LNCaP clone FGC (cell line): ENCODE measurements at regions not wholly inside any gene's neighbourhood (a gene's known extent, or its start where the extent isn't known, plus 50 kb on each side); places are given as distances from the start of the nearest gene placed in this dataset.

Experiments
- DNase-seq: peaks from one replicate; pipeline ENCODE4 v3.0.0-alpha.2; 2011; ENCODE audit warnings: low read depth
- H3K4me3 ChIP-seq: 2 replicates; pipeline ENCODE4 v1.5.1; 2011; ENCODE audit warnings: mild to moderate bottlenecking, low read depth, low read length, control low read depth
- TF ChIP-seq, protein P1 (sequence below): IDR thresholded peaks from 2 replicates; pipeline ENCODE4 v1.5.1; 2012; ENCODE audit warnings: mild to moderate bottlenecking; ENCODE audit not compliant: control insufficient read depth, insufficient read depth; ENCODE audit errors: extremely low read depth

GRCh38 chr11:127119356-127119755 lies 118.8 kb upstream of the KIRREL3 start:
- DNase-seq = no peak
- TF ChIP-seq, protein P1, sequence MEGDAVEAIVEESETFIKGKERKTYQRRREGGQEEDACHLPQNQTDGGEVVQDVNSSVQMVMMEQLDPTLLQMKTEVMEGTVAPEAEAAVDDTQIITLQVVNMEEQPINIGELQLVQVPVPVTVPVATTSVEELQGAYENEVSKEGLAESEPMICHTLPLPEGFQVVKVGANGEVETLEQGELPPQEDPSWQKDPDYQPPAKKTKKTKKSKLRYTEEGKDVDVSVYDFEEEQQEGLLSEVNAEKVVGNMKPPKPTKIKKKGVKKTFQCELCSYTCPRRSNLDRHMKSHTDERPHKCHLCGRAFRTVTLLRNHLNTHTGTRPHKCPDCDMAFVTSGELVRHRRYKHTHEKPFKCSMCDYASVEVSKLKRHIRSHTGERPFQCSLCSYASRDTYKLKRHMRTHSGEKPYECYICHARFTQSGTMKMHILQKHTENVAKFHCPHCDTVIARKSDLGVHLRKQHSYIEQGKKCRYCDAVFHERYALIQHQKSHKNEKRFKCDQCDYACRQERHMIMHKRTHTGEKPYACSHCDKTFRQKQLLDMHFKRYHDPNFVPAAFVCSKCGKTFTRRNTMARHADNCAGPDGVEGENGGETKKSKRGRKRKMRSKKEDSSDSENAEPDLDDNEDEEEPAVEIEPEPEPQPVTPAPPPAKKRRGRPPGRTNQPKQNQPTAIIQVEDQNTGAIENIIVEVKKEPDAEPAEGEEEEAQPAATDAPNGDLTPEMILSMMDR = no peak

GRCh38 chr11:127118811-127119210 lies 118.2 kb upstream of the KIRREL3 start:
- TF ChIP-seq, protein P1 = no peak
- DNase-seq = no peak
- no peak overlapping the region for H3K4me3 ChIP-seq

More at GRCh38 chr11:127119356-127119755, 118.8 kb upstream of the KIRREL3 start:
- no peak overlapping the region for H3K4me3 ChIP-seq

- TF ChIP-seq, protein P1 = no peak
Measured at GRCh38 chr11:127117231-127117739, 116.7 kb upstream of the KIRREL3 start.

DNA sequence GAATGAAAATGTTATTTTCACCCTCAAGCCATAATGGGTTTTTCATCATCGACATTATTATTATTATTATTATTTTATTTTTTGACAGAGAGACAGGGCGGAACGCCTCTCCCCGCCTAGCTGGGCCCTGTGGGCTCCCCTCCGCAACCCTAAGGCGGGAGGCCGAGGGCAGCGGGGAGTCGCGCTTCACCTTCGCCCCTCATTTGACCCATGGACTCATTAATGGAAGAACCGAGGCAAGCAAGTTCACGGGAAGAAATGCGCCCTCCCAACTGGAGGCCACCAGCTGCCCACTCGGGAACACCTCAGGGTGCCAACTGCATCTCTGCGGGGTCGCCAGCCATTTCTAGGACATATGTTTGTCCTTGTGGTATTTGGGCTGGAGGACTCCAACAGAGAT lies 115.3 kb upstream of the KIRREL3 start:
- TF ChIP-seq, protein P1 = no peak
- no peak overlapping the region for H3K4me3 ChIP-seq
- DNase-seq = no peak

More at GRCh38 chr11:127117231-127117739, 116.7 kb upstream of the KIRREL3 start:
- DNase-seq = no peak
- H3K4me3 ChIP-seq = no peak overlapping the region

DNA sequence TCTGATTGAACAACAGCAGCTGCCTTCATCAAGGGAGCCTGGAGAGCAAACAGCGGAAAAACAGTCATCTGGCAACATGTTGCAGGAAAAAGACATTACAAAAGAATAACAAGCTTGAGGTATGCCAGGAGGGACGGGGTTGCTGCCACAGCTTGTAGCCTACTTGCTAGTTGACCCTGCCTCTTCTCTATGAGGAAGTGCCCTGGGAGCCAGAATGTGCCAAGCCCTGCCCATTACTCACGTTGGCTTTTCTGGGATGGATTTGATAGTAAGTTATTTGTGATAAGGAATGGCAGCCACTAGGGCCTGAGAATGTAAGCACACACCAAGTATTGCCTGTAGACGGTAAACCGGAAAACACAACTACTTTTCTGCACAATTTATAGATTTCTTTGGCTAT lies 113.5 kb upstream of the KIRREL3 start:
- no peak for DNase-seq
- no peak overlapping the region for H3K4me3 ChIP-seq
- TF ChIP-seq, protein P1 = no peak

DNA sequence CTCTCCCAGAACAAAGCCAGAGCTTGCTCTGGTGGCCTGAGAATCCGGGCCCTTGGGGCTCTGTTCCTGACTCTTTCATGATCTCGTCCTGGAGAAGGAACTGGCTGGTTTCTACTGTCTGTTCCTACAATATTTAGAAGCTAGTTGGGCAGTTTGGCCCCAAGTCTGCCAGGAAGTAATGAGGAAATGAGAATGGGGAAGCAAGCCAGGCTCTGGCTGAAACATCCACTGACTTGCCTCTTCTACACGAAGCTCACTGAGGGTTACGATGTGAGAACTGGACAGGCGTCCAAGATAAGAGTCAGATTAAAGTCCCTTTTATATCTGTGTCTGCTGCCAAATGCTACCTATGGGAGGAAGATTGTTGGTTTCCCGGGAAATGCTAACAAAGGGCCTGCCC lies 110.0 kb upstream of the KIRREL3 start:
- no peak overlapping the region for H3K4me3 ChIP-seq
- DNase-seq = no peak
- TF ChIP-seq, protein P1 = no peak

- no peak for DNase-seq
- TF ChIP-seq, protein P1 = no peak
Measured at GRCh38 chr11:127109796-127110480, 109.4 kb upstream of the KIRREL3 start.

More at GRCh38 chr11:127109796-127110480, 109.4 kb upstream of the KIRREL3 start:
- H3K4me3 ChIP-seq = no peak overlapping the region
